H1 (cell line): ENCODE measurements at regions not wholly inside any gene's neighbourhood (a gene's known extent, or its start where the extent isn't known, plus 50 kb on each side); places are given as distances from the start of the nearest gene placed in this dataset.

ENCODE experiments used
- BACH1 ChIP-seq: IDR thresholded peaks from 2 replicates; pipeline ENCODE4 v1.6.1; 2012; ENCODE audit warnings: low read length, improper control_type of control experiment
- CBX8 ChIP-seq: fragments of 300-800, 300-1000 bp; sonication (generic); IDR thresholded peaks from 2 replicates; pipeline ENCODE4 v1.7.1; 2016; ENCODE audit warnings: low read depth, low read length, borderline replicate concordance
- CHD1 ChIP-seq: IDR thresholded peaks from 2 replicates; pipeline ENCODE4 v1.6.1; 2012; ENCODE audit warnings: low read depth, low read length, improper control_type of control experiment
- E2F6 ChIP-seq: IDR thresholded peaks from 2 replicates; pipeline ENCODE4 v1.6.1; 2012; ENCODE audit warnings: inconsistent platforms
- NANOG ChIP-seq: IDR thresholded peaks from 2 replicates; pipeline ENCODE4 v1.6.1; 2011; ENCODE audit warnings: low read length, low read depth, mild to moderate bottlenecking, inconsistent platforms; ENCODE audit not compliant: insufficient read depth, poor library complexity, severe bottlenecking
- NRF1 ChIP-seq: IDR thresholded peaks from 2 replicates; pipeline ENCODE4 v1.6.1; 2011; ENCODE audit warnings: mild to moderate bottlenecking, low read depth, low read length, improper control_type of control experiment
- RXRA ChIP-seq: IDR thresholded peaks from 2 replicates; pipeline ENCODE4 v1.6.1; 2011; ENCODE audit warnings: low read depth, mild to moderate bottlenecking, low read length, moderate library complexity; ENCODE audit not compliant: insufficient read depth
- TAF7 ChIP-seq: optimal IDR thresholded peaks from 2 replicates; pipeline ENCODE3; 2011; ENCODE audit warnings: low read depth, mild to moderate bottlenecking, inconsistent platforms, low read length, moderate library complexity, borderline replicate concordance
- ZNF274 ChIP-seq: IDR thresholded peaks from 2 replicates; pipeline ENCODE4 v1.7.0; 2012; ENCODE audit warnings: low read length, borderline replicate concordance; ENCODE audit errors: extremely low read depth

GRCh38 chr11:32172041-32172847 is 81.4 kb downstream of the RCN1 start (continued):
- TF ChIP-seq RXRA (no peak), ZNF274 (no peak), TAF7 (no peak), NRF1 (no peak), BACH1 (no peak), E2F6 (no peak), NANOG (no peak), CBX8 (no peak), CHD1 (no peak)
